GM21526 (cell line): ENCODE measurements at regions not wholly inside any gene's neighbourhood (a gene's known extent, or its start where the extent isn't known, plus 50 kb on each side); places are given as distances from the start of the nearest gene placed in this dataset.
A peak's percentile ranks its signal among the peaks of the same experiment; 100 is the strongest.

Source experiments
- ATAC-seq: cut with Tn5 transposase; IDR thresholded peaks from one replicate; pipeline ENCODE4 v1.9.1; 2021; ENCODE audit warnings: moderate library complexity; ENCODE audit not compliant: unreplicated experiment, low FRiP score

DNA sequence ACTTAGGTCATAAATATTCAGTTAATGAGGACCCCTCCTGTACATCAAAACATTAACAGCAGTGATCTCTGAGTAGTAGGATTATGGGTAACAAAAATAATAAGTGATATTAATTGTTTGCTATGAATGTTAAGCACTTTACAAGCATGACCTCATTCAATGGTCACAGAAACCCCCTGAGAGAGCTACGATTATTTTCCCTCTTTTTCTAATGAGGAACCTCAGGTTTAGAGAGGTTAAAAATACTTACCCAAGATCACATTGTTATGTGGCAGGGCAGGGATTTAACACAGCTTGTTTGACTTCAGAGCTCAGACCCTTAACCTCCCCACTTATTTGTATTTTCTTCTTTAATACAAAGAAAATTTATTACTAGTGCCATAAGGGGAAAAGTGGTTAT lies 228.2 kb downstream of the TBL1XR1 start:
- ATAC-seq: no peak

- ATAC-seq: no peak
These were observed 228.7 kb downstream of the TBL1XR1 start for GRCh38 chr3:176968631-176969030.

DNA sequence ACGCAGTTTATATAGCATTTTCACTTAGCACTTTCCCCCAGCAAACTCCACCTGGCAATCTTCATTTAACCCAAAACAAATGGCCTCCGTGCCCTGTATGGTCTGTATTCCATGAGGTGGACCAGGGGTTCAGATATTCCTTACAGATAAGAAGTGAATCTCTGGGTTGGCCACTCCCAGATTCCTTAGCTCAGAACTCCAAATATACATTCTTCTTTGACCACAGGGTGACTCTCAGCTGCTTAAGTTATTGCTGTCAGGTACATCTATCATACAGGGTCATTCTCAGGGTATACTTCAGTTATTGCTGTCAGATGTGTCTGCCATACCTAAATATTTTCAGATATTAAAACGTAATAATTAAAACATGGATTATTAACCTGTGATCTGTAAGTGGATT lies 229.8 kb downstream of the TBL1XR1 start:
- ATAC-seq: no peak

GRCh38 chr3:176964661-176965060 lies 232.6 kb downstream of the TBL1XR1 start:
- no peak for ATAC-seq

DNA sequence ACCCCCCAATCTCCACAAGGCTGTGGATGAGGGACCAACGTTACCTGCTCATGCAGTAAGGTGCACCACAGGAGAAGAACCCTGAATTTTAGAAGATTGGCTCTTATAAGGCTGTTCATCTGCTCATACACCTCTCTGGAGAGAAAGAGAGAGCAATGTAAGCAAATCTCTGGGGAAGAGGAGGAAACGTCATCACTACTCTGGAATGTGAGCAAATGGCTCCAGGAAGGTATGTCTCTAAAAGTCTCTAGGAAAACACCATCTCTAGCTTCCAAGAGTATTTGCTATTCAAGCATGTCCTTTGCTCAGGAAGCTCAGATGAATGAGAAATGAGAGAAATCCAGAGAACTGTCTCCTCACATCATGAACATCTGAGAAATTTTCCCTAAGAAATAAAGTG lies 235.4 kb downstream of the TBL1XR1 start:
- no peak for ATAC-seq

DNA sequence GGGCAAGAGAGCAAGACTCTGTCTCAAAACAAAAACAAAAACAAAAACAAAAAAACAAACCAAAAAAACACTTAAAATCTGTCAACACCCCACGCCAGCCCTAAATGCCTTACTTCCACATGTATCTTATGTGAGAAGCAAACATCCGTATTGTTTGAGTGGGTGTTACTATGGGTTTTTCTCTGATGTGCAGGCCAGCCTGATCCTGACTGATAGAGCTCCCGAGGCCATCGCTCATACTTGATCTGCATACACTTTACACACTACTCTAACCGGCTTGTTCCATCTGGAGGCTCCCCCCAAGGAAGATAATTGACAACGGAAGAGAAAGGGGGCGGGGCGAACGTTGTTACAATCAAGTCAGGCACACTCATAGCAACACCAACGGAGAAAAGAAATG lies 237.4 kb downstream of the TBL1XR1 start:
- ATAC-seq: no peak

GRCh38 chr3:176958560-176958959 lies 238.7 kb downstream of the TBL1XR1 start:
- ATAC-seq: no peak

DNA sequence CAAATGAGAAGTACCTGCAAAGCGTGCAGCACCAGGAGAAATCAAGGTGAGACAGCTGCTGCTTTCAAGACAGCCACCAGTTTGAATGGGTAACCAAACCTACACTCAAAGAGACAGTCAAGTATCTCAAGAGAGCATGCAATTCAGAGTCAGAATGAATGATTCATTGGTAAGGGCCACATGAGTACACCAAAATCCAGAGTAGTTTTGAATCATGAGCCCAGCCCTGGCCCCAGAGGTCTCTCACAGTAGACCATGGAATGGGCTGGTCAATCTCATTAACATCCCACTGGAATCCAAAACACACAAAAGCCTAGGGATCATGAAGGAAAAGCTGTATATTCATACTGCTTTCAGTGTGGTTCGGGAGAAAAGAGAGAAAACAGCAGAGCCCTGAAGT lies 242.8 kb downstream of the TBL1XR1 start:
- no peak for ATAC-seq

DNA sequence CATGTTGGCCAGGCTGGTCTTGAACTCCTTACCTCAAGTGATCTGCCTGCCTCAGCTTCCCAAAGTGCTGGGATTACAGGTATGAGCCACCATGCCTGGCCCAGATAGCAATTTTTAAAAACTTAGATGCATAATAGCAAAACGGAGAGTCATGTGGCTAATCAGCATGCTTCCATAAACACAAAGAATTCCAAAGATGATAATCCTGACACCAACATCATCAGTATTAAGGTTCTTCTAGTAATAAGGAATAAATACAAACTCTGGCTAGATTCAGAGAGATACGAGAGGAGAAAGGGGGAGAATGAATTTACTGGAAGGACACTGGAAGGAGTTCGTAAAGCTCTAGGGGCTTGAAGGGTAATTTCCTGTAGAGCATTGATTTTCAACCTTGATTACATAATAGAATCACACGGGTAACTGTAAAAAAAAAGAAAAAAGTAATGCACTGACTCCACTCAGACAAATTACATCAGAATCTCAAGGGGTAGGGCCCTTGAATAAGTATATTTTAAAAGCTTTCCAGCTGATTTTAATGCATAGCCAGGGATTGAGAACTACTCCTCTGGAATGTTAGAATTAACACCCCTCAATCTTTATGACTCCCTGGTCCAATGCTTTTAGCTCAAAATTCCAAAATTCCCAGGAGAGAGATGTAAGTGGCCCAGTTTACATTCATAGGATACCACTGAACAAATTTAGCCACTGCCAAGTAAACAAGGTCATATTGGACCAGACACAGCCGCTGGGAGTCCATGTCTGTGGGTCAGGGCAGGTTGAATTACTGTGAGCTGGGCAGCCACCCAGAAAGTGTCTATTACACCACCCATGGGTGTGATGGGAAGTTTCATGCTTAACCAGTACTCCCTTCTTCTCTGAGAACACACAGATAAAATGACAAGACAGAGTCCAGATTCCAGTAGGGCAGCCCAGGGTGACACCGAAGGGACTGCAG lies 243.9 kb downstream of the TBL1XR1 start:
- ATAC-seq: no peak

GRCh38 chr3:176951586-176952292 lies 245.5 kb downstream of the TBL1XR1 start:
- ATAC-seq: no peak

GRCh38 chr3:176951144-176951543 lies 246.1 kb downstream of the TBL1XR1 start:
- no peak for ATAC-seq

DNA sequence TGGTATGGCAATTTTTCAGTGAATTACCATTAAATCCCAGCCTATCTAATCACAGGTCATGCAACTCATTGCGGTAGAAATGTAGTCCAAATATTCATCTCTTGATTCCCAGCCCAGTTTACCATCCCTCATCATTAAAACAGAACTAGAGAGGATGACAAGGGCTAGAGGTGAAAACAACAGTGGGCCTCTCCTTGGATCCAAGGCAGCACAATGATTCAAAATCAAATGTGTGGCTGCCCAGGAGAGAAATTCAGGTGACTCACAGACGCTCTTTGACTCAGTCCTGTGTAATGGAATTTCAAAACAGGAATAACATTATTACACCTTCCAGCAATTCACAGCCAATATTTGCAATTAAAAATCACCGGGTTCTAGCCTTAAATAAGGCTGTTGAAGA lies 246.5 kb downstream of the TBL1XR1 start:
- ATAC-seq: no peak

GRCh38 chr3:176948151-176948550 lies 249.1 kb downstream of the TBL1XR1 start:
- ATAC-seq: no peak

DNA sequence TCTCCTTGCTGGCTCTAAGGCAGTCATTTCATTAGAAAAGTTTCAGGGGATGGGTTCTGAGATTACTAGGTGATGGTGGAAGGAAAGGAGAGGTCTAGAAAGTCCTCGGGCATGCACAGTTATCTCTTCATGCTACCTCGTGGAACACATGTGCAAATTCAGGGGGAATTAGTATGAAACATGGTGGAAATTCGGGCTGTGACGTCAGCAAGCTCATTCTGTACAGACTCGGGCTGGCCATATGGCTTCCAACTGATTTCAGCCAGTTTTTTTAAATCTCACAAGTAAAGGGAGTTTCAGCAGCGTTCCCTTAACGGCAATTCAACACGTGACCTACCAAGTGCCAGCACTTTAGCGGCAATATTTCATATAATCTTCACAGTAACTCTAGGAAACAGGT lies 251.1 kb downstream of the TBL1XR1 start:
- ATAC-seq: no peak

DNA sequence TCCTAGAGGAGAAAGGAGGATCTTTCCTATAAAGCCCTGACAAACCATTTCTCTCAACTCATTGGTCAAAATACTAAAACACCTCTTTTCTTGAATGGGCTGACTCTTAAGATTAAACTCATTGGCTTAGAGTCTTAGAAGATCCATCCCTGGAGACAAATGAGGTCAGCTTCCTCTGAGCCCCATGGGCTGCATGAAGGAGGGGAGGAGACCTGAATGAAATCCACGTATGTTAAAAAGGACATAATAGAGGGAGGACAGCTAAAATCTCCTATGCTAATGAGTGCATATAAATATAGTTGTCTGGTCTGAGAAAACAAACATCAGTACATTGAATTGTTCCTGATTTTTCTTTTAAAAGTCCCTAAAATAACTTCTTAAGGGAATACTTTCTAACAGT lies 255.0 kb downstream of the TBL1XR1 start:
- no peak for ATAC-seq

DNA sequence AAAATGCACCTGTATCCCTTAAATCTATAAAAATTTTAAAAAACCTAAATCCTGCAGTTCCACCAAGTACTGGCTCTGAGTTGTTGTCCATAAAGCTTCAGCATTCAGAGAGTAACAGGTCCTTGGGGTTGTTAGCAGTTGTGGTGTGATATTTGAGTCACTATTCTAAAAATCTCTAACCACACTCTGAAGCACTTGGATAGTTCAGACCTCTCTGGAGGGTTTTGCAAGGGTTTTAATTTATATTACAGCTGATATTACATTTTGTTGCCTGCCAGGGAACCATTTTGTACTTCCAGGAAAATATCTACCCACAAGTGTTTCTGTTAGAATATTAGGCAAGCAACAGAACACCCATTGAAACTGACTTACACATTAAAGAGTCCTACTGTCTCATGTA lies 255.6 kb downstream of the TBL1XR1 start:
- ATAC-seq: no peak

- ATAC-seq: peak; percentile 98
These were observed 258.1 kb downstream of the TBL1XR1 start for GRCh38 chr3:176939022-176939817.

GRCh38 chr3:176937994-176938393 lies 259.3 kb downstream of the TBL1XR1 start:
- no peak for ATAC-seq

- no peak for ATAC-seq
These were observed 259.7 kb downstream of the TBL1XR1 start for GRCh38 chr3:176937541-176937940.

DNA sequence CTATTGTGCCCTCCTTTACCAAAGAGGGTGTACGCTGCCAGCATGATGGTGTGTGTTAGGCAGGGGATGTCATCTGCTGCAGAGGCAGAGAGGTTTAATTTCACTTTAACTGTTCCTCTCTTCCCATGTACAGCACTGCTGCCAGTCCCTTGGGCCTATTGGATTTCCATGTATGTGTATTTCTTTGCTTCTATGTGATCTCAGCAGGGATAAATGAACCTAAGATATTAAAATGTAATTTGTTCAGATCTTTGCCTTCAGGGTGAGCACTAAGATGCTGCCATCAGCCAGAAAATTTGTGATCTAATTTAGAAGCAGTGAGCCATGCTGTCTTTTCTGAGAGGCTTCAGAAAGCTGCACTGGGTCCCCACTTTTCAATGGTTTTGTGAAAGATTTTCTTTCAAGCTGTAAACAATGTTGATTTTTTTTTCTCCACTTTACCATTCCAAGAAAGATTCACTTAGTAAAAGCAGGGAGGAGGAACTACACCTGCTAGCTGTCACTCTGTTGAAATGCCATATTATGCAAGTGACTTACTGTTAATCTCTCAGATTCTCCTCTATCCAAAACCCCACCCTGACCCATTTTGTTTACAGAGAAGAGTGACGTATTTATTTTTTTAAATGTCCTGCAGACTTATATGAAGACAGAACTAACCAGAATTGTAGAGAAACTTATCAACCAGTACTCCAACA lies 261.9 kb downstream of the TBL1XR1 start:
- ATAC-seq: no peak
